GM23338 (cell line): ENCODE measurements at regions not wholly inside any gene's neighbourhood (a gene's known extent, or its start where the extent isn't known, plus 50 kb on each side); places are given as distances from the start of the nearest gene placed in this dataset.

ENCODE experiments used
- ATAC-seq: fragments of 200-7000 bp; cut with Tn5 transposase; 3 replicates; pipeline ENCODE4 v1.9.1; 2020
- DNase-seq: peaks from one replicate; pipeline ENCODE4 v3.0.0-alpha.2; 2015; ENCODE audit warnings: low spot score
- H2AFZ ChIP-seq: fragments of 200-600 bp; sonication (generic); 2 replicates; pipeline ENCODE4 v1.8.0; 2016; ENCODE audit warnings: antibody characterized with exemption, mild to moderate bottlenecking, moderate library complexity
- H3F3A ChIP-seq: fragments of 200-600 bp; sonication (generic); replicated peaks from 2 replicates; pipeline ENCODE4 v1.8.0; 2017; ENCODE audit warnings: antibody characterized with exemption, mixed run types, low read depth
- H3K27ac ChIP-seq: fragments of 200-600 bp; sonication (generic); 2 replicates; pipeline ENCODE4 v1.6.1; 2016; ENCODE audit warnings: low read depth
- H3K27me3 ChIP-seq: fragments of 200-600 bp; sonication (generic); 2 replicates; pipeline ENCODE4 v1.8.0; 2016; ENCODE audit warnings: mild to moderate bottlenecking, mixed run types, moderate library complexity; ENCODE audit not compliant: insufficient read depth
- H3K36me3 ChIP-seq: fragments of 200-600 bp; sonication (generic); 2 replicates; pipeline ENCODE4 v1.8.0; 2016; ENCODE audit warnings: mild to moderate bottlenecking; ENCODE audit not compliant: insufficient read depth
- H3K4me1 ChIP-seq: fragments of 200-600 bp; sonication (generic); 2 replicates; pipeline ENCODE4 v1.8.0; 2016; ENCODE audit warnings: mild to moderate bottlenecking, moderate library complexity; ENCODE audit not compliant: insufficient read depth
- H3K4me2 ChIP-seq: fragments of 200-600 bp; sonication (generic); 2 replicates; pipeline ENCODE4 v1.7.1; 2017; ENCODE audit warnings: mixed run types
- H3K4me3 ChIP-seq: fragments of 200-600 bp; sonication (generic); 2 replicates; pipeline ENCODE4 v1.6.1; 2016; ENCODE audit warnings: mixed run types
- H3K79me2 ChIP-seq: fragments of 200-600 bp; sonication (generic); replicated peaks from 2 replicates; pipeline ENCODE4 v1.8.0; 2017; ENCODE audit warnings: mild to moderate bottlenecking; ENCODE audit not compliant: insufficient read depth
- H3K9me2 ChIP-seq: fragments of 200-600 bp; sonication (generic); 2 replicates; pipeline ENCODE4 v1.8.0; 2017; ENCODE audit not compliant: insufficient read depth
- H4K20me1 ChIP-seq: fragments of 200-600 bp; sonication (generic); replicated peaks from 2 replicates; pipeline ENCODE4 v1.8.0; 2017; ENCODE audit warnings: mild to moderate bottlenecking; ENCODE audit not compliant: insufficient read depth
- H3K27ac Mint-ChIP-seq: 2 replicates; pipeline ENCODE4 v1.8.0; 2020; ENCODE audit warnings: inconsistent platforms, mild to moderate bottlenecking, moderate library complexity, mixed read lengths
- H3K27me3 Mint-ChIP-seq: 3 replicates; pipeline ENCODE4 v1.8.0; 2022; ENCODE audit warnings: low read depth, mild to moderate bottlenecking, moderate library complexity, mixed read lengths, inconsistent platforms; ENCODE audit not compliant: insufficient read depth, poor library complexity
- H3K36me3 Mint-ChIP-seq: 3 replicates; pipeline ENCODE4 v1.8.0; 2021; ENCODE audit warnings: low read depth, mild to moderate bottlenecking, inconsistent platforms, moderate library complexity, mixed read lengths
- H3K4me1 Mint-ChIP-seq: 3 replicates; pipeline ENCODE4 v1.8.0; 2020; ENCODE audit warnings: mild to moderate bottlenecking, inconsistent platforms, mixed read lengths
- H3K4me3 Mint-ChIP-seq: 3 replicates; pipeline ENCODE4 v1.8.0; 2021; ENCODE audit warnings: moderate library complexity, mild to moderate bottlenecking, inconsistent platforms, mixed read lengths
- H3K9me3 Mint-ChIP-seq: 3 replicates; pipeline ENCODE4 v1.8.0; 2020; ENCODE audit warnings: moderate library complexity, mild to moderate bottlenecking, inconsistent platforms, mixed read lengths
- CREB1 ChIP-seq: fragments of 250-450 bp; sonication (Bioruptor Pico); IDR thresholded peaks from 2 replicates; pipeline ENCODE4 v1.5.0; 2020; ENCODE audit warnings: low read depth, mild to moderate bottlenecking, moderate library complexity
- CTCF ChIP-seq, 2 experiments: fragments of 200-600 bp in 1 of 2; sonication (generic) in 1 of 2; conservative IDR thresholded peaks; 2 replicates each; pipeline versions ENCODE4 v1.5.1 to v1.6.1; 2016 to 2017; ENCODE audit warnings: antibody characterized with exemption in 2 of 2, low read depth in 2 of 2, mild to moderate bottlenecking in 2 of 2, moderate library complexity in 1 of 2
- ETS1 ChIP-seq: IDR thresholded peaks from 2 replicates; pipeline ENCODE4 v1.6.1; 2016; ENCODE audit warnings: antibody characterized with exemption
- EZH2 ChIP-seq: fragments of 200-600 bp; sonication (generic); IDR thresholded peaks from one replicate; pipeline ENCODE4 v1.8.0; 2017; ENCODE audit warnings: antibody characterized with exemption, mild to moderate bottlenecking, low read depth; ENCODE audit not compliant: unreplicated experiment
- JUNB ChIP-seq: IDR thresholded peaks from one replicate; pipeline ENCODE4 v1.6.1; 2016; ENCODE audit warnings: antibody characterized with exemption; ENCODE audit not compliant: unreplicated experiment
- NANOG ChIP-seq: IDR thresholded peaks from 2 replicates; pipeline ENCODE4 v1.6.1; 2016; ENCODE audit warnings: antibody characterized with exemption, borderline replicate concordance
- POLR2AphosphoS5 ChIP-seq: IDR thresholded peaks from 2 replicates; pipeline ENCODE4 v1.6.1; 2016; ENCODE audit warnings: antibody characterized with exemption, low read depth
- ZNF114 ChIP-seq: fragments of 250-450 bp; sonication (Bioruptor Pico); IDR thresholded peaks from 2 replicates; pipeline ENCODE4 v1.5.0; 2020; ENCODE audit warnings: mild to moderate bottlenecking, moderate library complexity
- ZNF331 ChIP-seq: fragments of 250-450 bp; sonication (Bioruptor Pico); IDR thresholded peaks from 2 replicates; pipeline ENCODE4 v1.5.0; 2020; ENCODE audit warnings: low read depth, mild to moderate bottlenecking, moderate library complexity
- ZNF462 ChIP-seq: fragments of 250-450 bp; sonication (Bioruptor Pico); IDR thresholded peaks from 2 replicates; pipeline ENCODE4 v1.5.0; 2020; ENCODE audit warnings: mild to moderate bottlenecking, moderate library complexity

GRCh38 chr10:56146806-56147205 lies 214.3 kb downstream of the ZWINT start (continued):
- TF ChIP-seq ZNF462 (CRISPR knock-in tag), result no peak
- TF ChIP-seq EZH2, result no peak
- TF ChIP-seq JUNB, result no peak

- Mint-ChIP-seq H3K9me3 (no peaks in the 10 kb centered on the region), H3K4me1 (peaks cover 2% of the 10 kb centered on the region; the same call in 2 of the 3 replicates), H3K36me3 (no peaks in the 10 kb centered on the region), H3K4me3 (no peak overlapping the region), H3K27ac (no peak overlapping the region), H3K27me3 (no peaks in the 10 kb centered on the region)
- H3K79me2 ChIP-seq, result no peaks in the 10 kb centered on the region
- no peaks in the 10 kb centered on the region for H3K36me3 ChIP-seq
- H3K4me2 ChIP-seq, result no peak overlapping the region
- H3F3A ChIP-seq, result no peaks in the 10 kb centered on the region
- no peaks in the 10 kb centered on the region for H4K20me1 ChIP-seq
- DNase-seq (no peak), ATAC-seq (no peak)
- H3K4me1 ChIP-seq, result no peaks in the 10 kb centered on the region
- no peak overlapping the region for H3K4me3 ChIP-seq
- TF ChIP-seq ZNF331, result no peak
- no peak overlapping the region for H3K27ac ChIP-seq
- no peaks in the 10 kb centered on the region for H3K27me3 ChIP-seq
- H2AFZ ChIP-seq, result no peak overlapping the region
- H3K9me2 ChIP-seq, result no peaks in the 10 kb centered on the region
These were observed 218.8 kb downstream of the ZWINT start for GRCh38 chr10:56142092-56142728.

- Histone ChIP-seq H3F3A (no peaks in the 10 kb centered on the region), H4K20me1 (no peaks in the 10 kb centered on the region), H3K79me2 (no peaks in the 10 kb centered on the region), H3K9me2 (no peaks in the 10 kb centered on the region), H3K27me3 (no peaks in the 10 kb centered on the region), H3K36me3 (no peaks in the 10 kb centered on the region), H2AFZ (no peak overlapping the region), H3K4me3 (no peak overlapping the region), H3K4me2 (no peak overlapping the region), H3K27ac (no peak overlapping the region), H3K4me1 (no peaks in the 10 kb centered on the region)
- H3K27me3 Mint-ChIP-seq, result no peaks in the 10 kb centered on the region
- no peak overlapping the region for H3K27ac Mint-ChIP-seq
- H3K9me3 Mint-ChIP-seq, result no peaks in the 10 kb centered on the region
- peaks cover 10% of the 10 kb centered on the region; the same call in 2 of the 3 replicates for H3K4me1 Mint-ChIP-seq
- H3K4me3 Mint-ChIP-seq, result no peak overlapping the region
- ATAC-seq, result no peak
- no peaks in the 10 kb centered on the region for H3K36me3 Mint-ChIP-seq
- DNase-seq, result no peak
- TF ChIP-seq CREB1 (CRISPR knock-in tag), result no peak
- TF ChIP-seq ZNF331, result no peak
- no peak for TF ChIP-seq NANOG
- no peak for TF ChIP-seq JUNB
- TF ChIP-seq ZNF114 (CRISPR knock-in tag), result no peak
- no peak for TF ChIP-seq POLR2AphosphoS5
- TF ChIP-seq EZH2, result no peak
- TF ChIP-seq CTCF (conservative IDR thresholded peaks at IDR 0.05; ENCODE audit: low read depth in 2 of 2), result no peak
- TF ChIP-seq ETS1, result no peak
These were observed 221.7 kb downstream of the ZWINT start for GRCh38 chr10:56139405-56139804.
